ENCODE measurements at regions not wholly inside any gene's neighbourhood (a gene's known extent, or its start where the extent isn't known, plus 50 kb on each side); places are given as distances from the start of the nearest gene placed in this dataset.

DNA sequence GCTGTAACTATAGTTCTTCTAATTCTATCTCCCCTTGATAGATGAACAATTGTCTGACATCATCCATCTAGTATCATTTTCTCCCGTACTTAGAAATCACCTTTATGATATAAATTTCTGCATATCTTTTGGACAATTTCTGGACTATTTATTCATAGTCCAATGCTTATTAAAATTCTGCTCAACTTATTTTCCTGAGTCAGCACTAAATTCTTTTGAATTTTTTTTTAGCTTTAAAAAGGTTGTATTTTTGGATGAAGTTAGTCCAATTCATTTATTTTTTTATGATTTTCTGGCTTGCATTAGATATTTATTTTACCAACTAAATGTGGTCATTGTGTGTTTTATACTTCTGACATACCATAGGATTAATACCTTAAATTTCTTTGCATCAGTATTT is 538.5 kb upstream of the DCC start:
- TF ChIP-seq POLR2A (IDR thresholded peaks at IDR 0.05; ENCODE audit: low read length): no peak
- TF ChIP-seq GATA1 (IDR thresholded peaks at IDR 0.05; ENCODE audit: low read depth, low read length): no peak
